HepG2 (cell line): ENCODE measurements at regions not wholly inside any gene's neighbourhood (a gene's known extent, or its start where the extent isn't known, plus 50 kb on each side); places are given as distances from the start of the nearest gene placed in this dataset.

Source experiments
- GTF2F1 ChIP-seq: fragments of 150-350 bp; IDR thresholded peaks from 2 replicates; pipeline ENCODE4 v1.6.1; 2014; ENCODE audit warnings: low read length
- JUN ChIP-seq: sonication (generic); formaldehyde crosslinking; IDR thresholded peaks from 2 replicates; pipeline ENCODE4 v1.4.0; 2020; ENCODE audit warnings: mild to moderate bottlenecking, missing genetic modification reagents
- KDM1A ChIP-seq: IDR thresholded peaks from 2 replicates; pipeline ENCODE4 v1.6.1; 2016; ENCODE audit warnings: missing compliant biosample characterization
- MATR3 ChIP-seq: sonication (generic); formaldehyde crosslinking; IDR thresholded peaks from 2 replicates; pipeline ENCODE4 v1.4.0; 2020; ENCODE audit warnings: missing genetic modification reagents
- PRDM15 ChIP-seq: sonication (generic); formaldehyde crosslinking; IDR thresholded peaks from 2 replicates; pipeline ENCODE4 v1.4.0; 2020; ENCODE audit warnings: missing genetic modification reagents
- REST ChIP-seq, 2 experiments: IDR thresholded peaks; 2 replicates each; pipeline ENCODE4 v1.6.1; 2011 to 2012; ENCODE audit warnings: low read length in 2 of 2, borderline replicate concordance in 1 of 2, low read depth in 1 of 2, mild to moderate bottlenecking in 1 of 2, moderate library complexity in 1 of 2
- STAG1 ChIP-seq: sonication (generic); formaldehyde crosslinking; IDR thresholded peaks from 2 replicates; pipeline ENCODE4 v1.4.0; 2020; ENCODE audit warnings: missing genetic modification reagents
- ZNF432 ChIP-seq: sonication (generic); formaldehyde crosslinking; IDR thresholded peaks from 2 replicates; pipeline ENCODE4 v1.5.0; 2020; ENCODE audit warnings: missing genetic modification reagents, mild to moderate bottlenecking, borderline replicate concordance
- ZNF597 ChIP-seq: sonication (generic); formaldehyde crosslinking; IDR thresholded peaks from 2 replicates; pipeline ENCODE4 v1.5.0; 2020; ENCODE audit warnings: missing genetic modification reagents
- ZNF816 ChIP-seq: sonication (generic); formaldehyde crosslinking; IDR thresholded peaks from 2 replicates; pipeline ENCODE4 v1.8.0; 2022; ENCODE audit warnings: missing genetic modification reagents, mild to moderate bottlenecking, borderline replicate concordance
- ZNF850 ChIP-seq: sonication (generic); formaldehyde crosslinking; conservative IDR thresholded peaks from 2 replicates; pipeline ENCODE4 v1.9.0; 2021; ENCODE audit warnings: mild to moderate bottlenecking, missing genetic modification reagents

- TF ChIP-seq REST (IDR thresholded peaks at IDR 0.05; ENCODE audit: borderline replicate concordance in 1 of 2, low read depth in 1 of 2, low read length in 2 of 2) (no peak), STAG1 (CRISPR knock-in tag) (no peak), KDM1A (CRISPR knock-in tag) (no peak), ZNF597 (CRISPR knock-in tag) (no peak), PRDM15 (CRISPR knock-in tag) (no peak), ZNF432 (CRISPR knock-in tag) (no peak), ZNF816 (CRISPR knock-in tag) (no peak), MATR3 (CRISPR knock-in tag) (no peak), GTF2F1 (no peak), ZNF850 (CRISPR knock-in tag) (no peak), JUN (CRISPR knock-in tag) (no peak)
Observed at GRCh38 chr6:3937438-3937837, 88.3 kb downstream of the FAM50B start.
